Uterus (tissue), 2 donors: ENCODE measurements at regions not wholly inside any gene's neighbourhood (a gene's known extent, or its start where the extent isn't known, plus 50 kb on each side); places are given as distances from the start of the nearest gene placed in this dataset.
"Not testable (repeated sequence)": the region's sequence is repeated elsewhere in the genome, so short reads cannot be mapped to it uniquely, and the experiment has no call there.

Experiments used
- CTCF ChIP-seq, 4 experiments: fragments of 200-600 bp in 2 of 4; fragments of 450-650 bp in 2 of 4; sonication (generic) in 2 of 4; IDR thresholded peaks; one replicate each; pipeline ENCODE4 v1.5.1; 2016 to 2019; ENCODE audit warnings: antibody characterized with exemption in 4 of 4, mild to moderate bottlenecking in 2 of 4, moderate library complexity in 1 of 4
- POLR2A ChIP-seq, 2 donors: fragments of 450-650 bp; IDR thresholded peaks; one replicate each; pipeline ENCODE4 v1.6.1; 2016; ENCODE audit warnings: antibody characterized with exemption in 2 of 2, mild to moderate bottlenecking in 1 of 2, moderate library complexity in 1 of 2

GRCh38 chr17:27095821-27096220 is 198.1 kb upstream of the WSB1 start:
- not testable (repeated sequence) for TF ChIP-seq CTCF, POLR2A (IDR thresholded peaks at IDR 0.05)
